CD4-positive, alpha-beta T cell treated with Interferon gamma for 1 hour (primary cell): ENCODE measurements at regions not wholly inside any gene's neighbourhood (a gene's known extent, or its start where the extent isn't known, plus 50 kb on each side); places are given as distances from the start of the nearest gene placed in this dataset.

ENCODE experiments used
- DNase-seq: peaks from one replicate; pipeline ENCODE4 v3.0.0-alpha.2; 2020

- peak; percentile 55 for DNase-seq
Observed at GRCh38 chr14:75333606-75334548, 55.2 kb downstream of the FOS start.

- no peak for DNase-seq
Observed at GRCh38 chr14:75334549-75335051, 56.0 kb downstream of the FOS start.

GRCh38 chr14:75335571-75335970 is 56.9 kb downstream of the FOS start:
- DNase-seq, result no peak

GRCh38 chr14:75338398-75338797 is 59.8 kb downstream of the FOS start:
- DNase-seq, result no peak

GRCh38 chr14:75339059-75339458 is 60.4 kb downstream of the FOS start:
- DNase-seq, result no peak

GRCh38 chr14:75340921-75341320 is 62.3 kb downstream of the FOS start:
- DNase-seq, result peak; percentile 13

GRCh38 chr14:75341620-75342019 is 63.0 kb downstream of the FOS start:
- DNase-seq, result no peak

GRCh38 chr14:75342762-75343599 is 64.4 kb downstream of the FOS start:
- no peak for DNase-seq

GRCh38 chr14:75343911-75344310 is 65.3 kb downstream of the FOS start:
- no peak for DNase-seq

- no peak for DNase-seq
Observed at GRCh38 chr14:75344411-75344810, 65.8 kb downstream of the FOS start.

GRCh38 chr14:75350505-75351060 is 72.0 kb downstream of the FOS start:
- DNase-seq, result no peak

GRCh38 chr14:75359098-75359497 is 68.7 kb upstream of the JDP2 start:
- DNase-seq, result no peak

GRCh38 chr14:75361041-75361440 is 66.8 kb upstream of the JDP2 start:
- no peak for DNase-seq

- no peak for DNase-seq
Observed at GRCh38 chr14:75361751-75362433, 65.9 kb upstream of the JDP2 start.

- DNase-seq, result no peak
Observed at GRCh38 chr14:75363130-75363529, 64.7 kb upstream of the JDP2 start.

- DNase-seq, result no peak
Observed at GRCh38 chr14:75363570-75364227, 64.1 kb upstream of the JDP2 start.

GRCh38 chr14:75365116-75365515 is 62.7 kb upstream of the JDP2 start:
- no peak for DNase-seq

GRCh38 chr14:75366963-75367362 is 60.9 kb upstream of the JDP2 start:
- no peak for DNase-seq

GRCh38 chr14:75368333-75368732 is 59.5 kb upstream of the JDP2 start:
- DNase-seq, result no peak

- no peak for DNase-seq
Observed at GRCh38 chr14:75369506-75369905, 58.3 kb upstream of the JDP2 start.

- DNase-seq, result no peak
Observed at GRCh38 chr14:75370416-75371205, 57.2 kb upstream of the JDP2 start.
